ENCODE measurements at regions not wholly inside any gene's neighbourhood (a gene's known extent, or its start where the extent isn't known, plus 50 kb on each side); places are given as distances from the start of the nearest gene placed in this dataset.

- Mint-ChIP-seq H3K27me3 (peaks cover 0 to 6% (median 0%) of the 10 kb centered on the region in 5 donors), H3K4me3 (no peak overlapping the region), H3K9me3 (peaks cover 0 to 16% (median 0%) of the 10 kb centered on the region in 9 donors), H3K27ac (no peak overlapping the region), H3K4me1 (no peaks in the 10 kb centered on the region), H3K36me3 (no peaks in the 10 kb centered on the region)
- DNase-seq (no peak), ATAC-seq (no peak)
- POLR2A ChIA-PET: no interaction called here
Observed at GRCh38 chr1:82299656-82300055, 498.9 kb downstream of the ADGRL2 start.

GRCh38 chr1:82299056-82299455 is 498.3 kb downstream of the ADGRL2 start:
- no peaks in the 10 kb centered on the region for H3K36me3 Mint-ChIP-seq
- no peak overlapping the region for H3K4me3 Mint-ChIP-seq
- DNase-seq (no peak), ATAC-seq (no peak)
- H3K9me3 Mint-ChIP-seq: peaks cover 0 to 19% (median 0%) of the 10 kb centered on the region in 9 donors
- POLR2A ChIA-PET: no interaction called here
- H3K27ac Mint-ChIP-seq: no peak overlapping the region
- peaks cover 0 to 6% (median 0%) of the 10 kb centered on the region in 5 donors for H3K27me3 Mint-ChIP-seq
- no peaks in the 10 kb centered on the region for H3K4me1 Mint-ChIP-seq

DNA sequence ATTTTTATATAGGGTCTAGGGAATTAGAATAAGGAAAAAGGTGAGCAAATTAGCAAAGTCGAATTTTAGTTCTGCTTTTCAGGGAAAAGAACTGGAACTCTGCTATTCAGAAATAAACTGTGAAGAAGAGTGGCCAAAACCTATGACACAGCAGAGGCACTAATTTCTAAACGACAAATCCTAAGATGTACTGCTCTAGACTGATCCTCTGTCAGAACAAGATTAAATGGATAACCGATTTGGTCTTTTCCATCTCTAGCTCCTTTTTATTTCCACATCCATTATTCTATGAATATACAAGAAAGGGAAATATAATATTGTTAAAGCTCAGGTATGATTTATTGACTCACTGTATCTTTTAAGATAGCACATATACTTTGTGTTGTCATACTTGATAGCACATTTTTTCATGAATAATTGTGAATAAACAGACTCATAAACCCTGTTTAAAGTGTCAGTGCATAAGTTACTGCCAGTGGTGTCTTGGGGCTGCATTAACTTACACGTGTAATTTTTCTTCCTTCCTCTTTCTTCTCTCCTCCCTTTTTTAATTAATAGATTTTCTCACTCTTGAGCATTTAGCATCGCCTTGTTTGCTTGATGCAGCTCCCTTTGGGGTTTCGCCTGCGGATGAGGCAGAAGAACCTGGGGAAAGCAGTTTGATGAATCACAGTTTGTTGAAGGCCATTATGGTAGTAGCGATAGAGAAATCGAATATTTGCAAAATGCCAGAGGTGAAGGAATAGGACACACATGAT is 496.6 kb downstream of the ADGRL2 start:
- H3K4me1 Mint-ChIP-seq: no peaks in the 10 kb centered on the region

DNA sequence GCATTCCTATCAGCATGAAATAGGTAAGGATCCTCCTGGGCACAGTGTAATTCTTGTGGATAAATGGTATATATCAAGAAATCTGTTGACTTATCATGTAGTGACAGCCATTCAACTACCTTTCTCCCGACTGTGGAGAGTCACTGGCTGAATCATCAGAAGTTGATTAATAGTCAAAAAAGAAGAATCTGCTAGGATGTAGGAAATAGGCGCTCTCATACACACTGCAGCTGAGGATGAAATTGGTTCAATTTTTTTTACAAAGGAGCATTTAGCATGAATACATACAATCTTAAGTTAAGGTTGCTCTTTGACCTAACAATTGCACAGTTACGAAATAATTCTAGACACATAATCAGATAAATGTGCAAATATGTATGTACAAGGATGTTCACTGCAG is 486.8 kb downstream of the ADGRL2 start:
- H3K9me3 Mint-ChIP-seq: no peaks in the 10 kb centered on the region
- no peaks in the 10 kb centered on the region for H3K36me3 Mint-ChIP-seq
- no peak overlapping the region for H3K4me3 Mint-ChIP-seq
- POLR2A ChIA-PET: no interaction called here
- no peak overlapping the region for H3K27ac Mint-ChIP-seq
- peaks cover 0 to 3% (median 0%) of the 10 kb centered on the region in 5 donors for H3K27me3 Mint-ChIP-seq
- no peaks in the 10 kb centered on the region for H3K4me1 Mint-ChIP-seq
- DNase-seq: no peak
- no peak for ATAC-seq

More for the DNA sequence above, 496.6 kb downstream of the ADGRL2 start:
- no peak for DNase-seq
- H3K36me3 Mint-ChIP-seq: no peaks in the 10 kb centered on the region
- H3K27ac Mint-ChIP-seq: no peak overlapping the region
- POLR2A ChIA-PET: no interaction called here
- H3K4me3 Mint-ChIP-seq: no peak overlapping the region
- H3K9me3 Mint-ChIP-seq: peaks cover 0 to 13% (median 0%) of the 10 kb centered on the region in 9 donors
- peaks cover 0 to 6% (median 0%) of the 10 kb centered on the region in 5 donors for H3K27me3 Mint-ChIP-seq
- no peak for ATAC-seq

DNA sequence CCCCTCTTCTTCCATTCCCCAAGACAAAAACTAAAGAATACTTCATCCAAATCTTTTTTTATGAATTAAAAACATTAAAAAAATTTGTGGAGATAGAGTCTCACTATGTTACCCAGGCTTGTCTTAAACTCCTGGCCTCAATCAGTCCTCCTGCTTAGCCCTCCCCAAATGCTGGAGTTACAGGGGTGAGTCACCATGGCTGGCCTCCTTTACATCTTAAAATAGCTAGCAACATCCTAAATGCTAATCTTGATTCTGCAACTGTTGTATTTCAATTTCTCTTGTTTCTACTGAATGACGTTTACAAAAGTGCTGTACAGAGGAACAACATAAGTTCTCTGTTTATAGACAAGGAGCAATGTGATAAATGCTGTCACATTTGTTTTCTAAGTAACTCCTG is 483.5 kb downstream of the ADGRL2 start:
- H3K27me3 Mint-ChIP-seq: peaks cover 0 to 3% (median 0%) of the 10 kb centered on the region in 5 donors
- H3K4me3 Mint-ChIP-seq: no peak overlapping the region
- DNase-seq (no peak), ATAC-seq (no peak)
- H3K36me3 Mint-ChIP-seq: no peaks in the 10 kb centered on the region
- POLR2A ChIA-PET: no interaction called here
- H3K4me1 Mint-ChIP-seq: no peaks in the 10 kb centered on the region
- no peak overlapping the region for H3K27ac Mint-ChIP-seq
- peaks cover 0 to 4% (median 0%) of the 10 kb centered on the region in 9 donors for H3K9me3 Mint-ChIP-seq

GRCh38 chr1:82279241-82279640 is 478.5 kb downstream of the ADGRL2 start:
- no peak overlapping the region for H3K4me3 Mint-ChIP-seq
- POLR2A ChIA-PET: no interaction called here

GRCh38 chr1:82273816-82274215 is 473.1 kb downstream of the ADGRL2 start:
- no peak for DNase-seq
- Mint-ChIP-seq H3K27me3 (no peaks in the 10 kb centered on the region), H3K27ac (no peak overlapping the region), H3K4me3 (no peak overlapping the region), H3K9me3 (peaks cover 0 to 9% (median 0%) of the 10 kb centered on the region in 9 donors), H3K36me3 (no peaks in the 10 kb centered on the region), H3K4me1 (no peaks in the 10 kb centered on the region)
- POLR2A ChIA-PET: no interaction called here
- no peak for ATAC-seq

More at GRCh38 chr1:82279241-82279640, 478.5 kb downstream of the ADGRL2 start:
- ATAC-seq (no peak), DNase-seq (no peak)
- Mint-ChIP-seq H3K36me3 (no peaks in the 10 kb centered on the region), H3K4me1 (no peaks in the 10 kb centered on the region), H3K9me3 (peaks cover 0 to 4% (median 0%) of the 10 kb centered on the region in 9 donors), H3K27ac (no peak overlapping the region), H3K27me3 (peaks cover 0 to 3% (median 0%) of the 10 kb centered on the region in 5 donors)

GRCh38 chr1:82269431-82269830 is 468.7 kb downstream of the ADGRL2 start:
- POLR2A ChIA-PET: no interaction called here
- no peak overlapping the region for H3K4me3 Mint-ChIP-seq
- peaks cover 0 to 17% (median 0%) of the 10 kb centered on the region in 9 donors for H3K9me3 Mint-ChIP-seq
- ATAC-seq (no peak), DNase-seq (no peak)
- no peaks in the 10 kb centered on the region for H3K36me3 Mint-ChIP-seq
- H3K4me1 Mint-ChIP-seq: no peaks in the 10 kb centered on the region
- H3K27ac Mint-ChIP-seq: no peak overlapping the region
- no peaks in the 10 kb centered on the region for H3K27me3 Mint-ChIP-seq

- peaks cover 0 to 17% (median 0%) of the 10 kb centered on the region in 9 donors for H3K9me3 Mint-ChIP-seq
- DNase-seq: no peak
- no peaks in the 10 kb centered on the region for H3K36me3 Mint-ChIP-seq
- no peak overlapping the region for H3K27ac Mint-ChIP-seq
- POLR2A ChIA-PET: no interaction called here
- H3K4me1 Mint-ChIP-seq: no peaks in the 10 kb centered on the region
- H3K4me3 Mint-ChIP-seq: no peak overlapping the region
- no peak for ATAC-seq
- no peaks in the 10 kb centered on the region for H3K27me3 Mint-ChIP-seq
Observed at GRCh38 chr1:82268826-82269225, 468.1 kb downstream of the ADGRL2 start.

- ATAC-seq (no peak), DNase-seq (no peak)
- no peak overlapping the region for H3K4me3 Mint-ChIP-seq
- H3K27me3 Mint-ChIP-seq: no peaks in the 10 kb centered on the region
- no peaks in the 10 kb centered on the region for H3K36me3 Mint-ChIP-seq
- peaks cover 0 to 17% (median 0%) of the 10 kb centered on the region in 9 donors for H3K9me3 Mint-ChIP-seq
- H3K4me1 Mint-ChIP-seq: no peaks in the 10 kb centered on the region
- POLR2A ChIA-PET: no interaction called here
- no peak overlapping the region for H3K27ac Mint-ChIP-seq
Observed at GRCh38 chr1:82266351-82266750, 465.6 kb downstream of the ADGRL2 start.

DNA sequence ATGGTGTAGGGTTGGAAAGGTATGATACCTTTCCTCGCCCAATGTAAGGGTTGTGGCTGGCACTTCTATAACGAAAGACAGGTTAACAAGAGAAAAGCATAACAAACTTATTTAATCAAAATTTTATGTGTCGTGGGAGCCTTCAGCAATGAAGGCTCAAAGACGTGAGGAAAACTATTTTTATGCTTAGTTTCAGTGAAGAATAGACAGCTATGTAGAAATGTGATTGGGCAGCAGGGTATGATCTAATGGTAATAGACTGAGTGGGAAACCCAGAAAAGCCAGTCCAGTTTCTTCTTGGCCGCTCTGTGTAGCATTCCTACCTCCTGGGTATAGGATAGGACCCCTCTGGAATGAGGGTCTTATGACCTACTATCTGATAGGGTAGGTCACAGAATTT is 464.7 kb downstream of the ADGRL2 start:
- ATAC-seq: no peak
- no peak overlapping the region for H3K4me3 Mint-ChIP-seq
- no peaks in the 10 kb centered on the region for H3K4me1 Mint-ChIP-seq
- H3K36me3 Mint-ChIP-seq: no peaks in the 10 kb centered on the region
- DNase-seq: no peak
- H3K9me3 Mint-ChIP-seq: peaks cover 0 to 16% (median 0%) of the 10 kb centered on the region in 9 donors
- peaks cover 0 to 3% (median 0%) of the 10 kb centered on the region in 5 donors for H3K27me3 Mint-ChIP-seq
- POLR2A ChIA-PET: no interaction called here
- H3K27ac Mint-ChIP-seq: no peak overlapping the region

DNA sequence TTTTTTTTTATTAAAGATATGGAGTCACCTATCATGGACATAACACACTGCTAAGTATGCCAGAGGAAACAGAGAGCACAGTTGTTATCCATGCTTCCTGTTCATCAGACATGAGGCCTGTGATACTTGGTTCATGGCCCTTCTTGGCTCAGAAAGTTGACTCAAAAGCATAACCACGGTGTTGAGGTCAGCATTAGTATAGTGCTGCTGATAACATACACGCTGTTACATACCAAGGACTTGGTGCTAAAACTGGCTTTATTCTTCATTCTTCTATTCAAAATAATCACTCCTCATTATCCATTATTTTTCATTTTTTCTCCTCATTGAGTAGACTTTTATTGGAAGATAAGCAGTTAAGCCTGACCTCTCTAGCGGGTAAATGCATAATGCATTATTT is 464.1 kb downstream of the ADGRL2 start:
- H3K4me1 Mint-ChIP-seq: no peaks in the 10 kb centered on the region

DNA sequence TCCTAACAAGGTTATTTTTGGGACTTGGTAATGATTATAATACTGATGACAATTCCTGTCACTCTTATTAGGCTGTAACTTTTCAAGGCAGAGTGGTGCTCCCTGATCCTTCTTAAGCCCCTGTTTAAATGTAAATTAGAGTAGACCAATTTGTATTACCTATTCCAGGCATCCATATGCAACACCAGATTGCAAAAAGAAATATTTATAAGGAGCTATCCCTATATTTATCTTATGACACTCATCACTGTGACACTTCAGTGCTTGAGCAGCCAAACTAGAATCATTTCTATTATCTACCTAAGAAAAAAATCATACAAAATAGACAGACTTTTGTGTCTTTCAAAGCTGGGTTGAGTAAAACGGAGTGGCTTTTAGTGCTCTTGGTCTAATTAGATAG is 462.7 kb downstream of the ADGRL2 start:
- H3K36me3 Mint-ChIP-seq: no peaks in the 10 kb centered on the region
- H3K9me3 Mint-ChIP-seq: peaks cover 0 to 14% (median 0%) of the 10 kb centered on the region in 9 donors
- H3K4me1 Mint-ChIP-seq: no peaks in the 10 kb centered on the region
- DNase-seq (no peak), ATAC-seq (no peak)
- POLR2A ChIA-PET: no interaction called here
- peaks cover 0 to 3% (median 0%) of the 10 kb centered on the region in 5 donors for H3K27me3 Mint-ChIP-seq
- H3K4me3 Mint-ChIP-seq: no peak overlapping the region
- no peak overlapping the region for H3K27ac Mint-ChIP-seq

More for the DNA sequence above, 464.1 kb downstream of the ADGRL2 start:
- H3K36me3 Mint-ChIP-seq: no peaks in the 10 kb centered on the region
- H3K9me3 Mint-ChIP-seq: peaks cover 0 to 10% (median 0%) of the 10 kb centered on the region in 9 donors
- DNase-seq (no peak), ATAC-seq (no peak)
- no peak overlapping the region for H3K27ac Mint-ChIP-seq
- POLR2A ChIA-PET: no interaction called here
- H3K27me3 Mint-ChIP-seq: peaks cover 0 to 3% (median 0%) of the 10 kb centered on the region in 5 donors
- no peak overlapping the region for H3K4me3 Mint-ChIP-seq

DNA sequence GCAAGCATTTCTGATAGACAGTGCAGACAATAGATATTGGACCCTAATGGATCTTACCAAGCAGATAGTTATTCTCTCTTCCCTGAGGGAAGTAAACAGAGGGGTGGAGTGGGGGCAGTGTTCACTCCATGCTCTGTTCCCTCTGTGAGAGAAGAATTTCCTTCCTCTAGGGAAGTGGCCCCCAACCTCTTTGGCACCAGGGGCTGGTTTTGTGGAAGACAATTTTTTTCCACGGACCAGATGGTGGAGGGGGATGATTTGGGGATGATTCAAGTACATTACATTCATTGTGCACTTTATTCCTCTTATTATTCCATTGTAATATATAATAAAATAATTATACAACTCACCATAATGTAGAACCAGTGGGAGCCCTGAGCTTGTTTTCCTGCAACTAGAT is 459.9 kb downstream of the ADGRL2 start:
- Mint-ChIP-seq H3K27me3 (peaks cover 0 to 3% (median 0%) of the 10 kb centered on the region in 5 donors), H3K4me1 (no peaks in the 10 kb centered on the region)
- POLR2A ChIA-PET: no interaction called here

More for the DNA sequence above, 459.9 kb downstream of the ADGRL2 start:
- Mint-ChIP-seq H3K4me3 (no peak overlapping the region), H3K36me3 (no peaks in the 10 kb centered on the region), H3K27ac (no peak overlapping the region), H3K9me3 (peaks cover 0 to 19% (median 0%) of the 10 kb centered on the region in 9 donors)
- ATAC-seq (no peak), DNase-seq (no peak)
